Fibroblast of villous mesenchyme (primary cell): ENCODE measurements at regions not wholly inside any gene's neighbourhood (a gene's known extent, or its start where the extent isn't known, plus 50 kb on each side); places are given as distances from the start of the nearest gene placed in this dataset.
A peak's percentile ranks its signal among the peaks of the same experiment; 100 is the strongest.

Experiments
- DNase-seq: peaks from one replicate; pipeline ENCODE4 v3.0.0-alpha.2; 2010; ENCODE audit warnings: low read depth
- H3K4me3 ChIP-seq: 2 replicates; pipeline ENCODE4 v1.5.1; 2011; ENCODE audit warnings: low read depth, mild to moderate bottlenecking, low read length
- TF ChIP-seq, protein P1 (sequence below): IDR thresholded peaks from 2 replicates; pipeline ENCODE4 v1.5.1; 2012; ENCODE audit warnings: low read depth, mild to moderate bottlenecking, low read length; ENCODE audit not compliant: insufficient read depth

DNA sequence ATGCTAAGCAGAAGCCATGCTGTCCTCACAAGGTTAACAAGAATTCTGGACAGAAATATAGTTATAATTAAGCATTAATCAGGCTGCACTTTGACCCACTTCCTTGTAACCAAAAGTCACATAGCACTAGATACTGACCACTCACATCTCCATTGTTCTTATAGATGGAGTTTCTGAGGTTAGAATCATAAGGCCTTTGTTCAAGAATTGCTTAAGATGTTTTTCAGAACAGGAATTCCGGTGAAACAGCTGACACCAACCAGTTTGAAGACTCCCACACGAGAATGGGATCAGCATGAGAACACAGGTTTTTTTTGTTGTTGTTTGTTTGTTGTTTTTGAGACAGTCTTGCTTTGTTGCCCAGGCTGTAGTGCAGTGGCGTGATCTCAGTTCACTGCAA lies 488.3 kb upstream of the NRP1 start:
- H3K4me3 ChIP-seq, result no peak overlapping the region
- TF ChIP-seq, protein P1, sequence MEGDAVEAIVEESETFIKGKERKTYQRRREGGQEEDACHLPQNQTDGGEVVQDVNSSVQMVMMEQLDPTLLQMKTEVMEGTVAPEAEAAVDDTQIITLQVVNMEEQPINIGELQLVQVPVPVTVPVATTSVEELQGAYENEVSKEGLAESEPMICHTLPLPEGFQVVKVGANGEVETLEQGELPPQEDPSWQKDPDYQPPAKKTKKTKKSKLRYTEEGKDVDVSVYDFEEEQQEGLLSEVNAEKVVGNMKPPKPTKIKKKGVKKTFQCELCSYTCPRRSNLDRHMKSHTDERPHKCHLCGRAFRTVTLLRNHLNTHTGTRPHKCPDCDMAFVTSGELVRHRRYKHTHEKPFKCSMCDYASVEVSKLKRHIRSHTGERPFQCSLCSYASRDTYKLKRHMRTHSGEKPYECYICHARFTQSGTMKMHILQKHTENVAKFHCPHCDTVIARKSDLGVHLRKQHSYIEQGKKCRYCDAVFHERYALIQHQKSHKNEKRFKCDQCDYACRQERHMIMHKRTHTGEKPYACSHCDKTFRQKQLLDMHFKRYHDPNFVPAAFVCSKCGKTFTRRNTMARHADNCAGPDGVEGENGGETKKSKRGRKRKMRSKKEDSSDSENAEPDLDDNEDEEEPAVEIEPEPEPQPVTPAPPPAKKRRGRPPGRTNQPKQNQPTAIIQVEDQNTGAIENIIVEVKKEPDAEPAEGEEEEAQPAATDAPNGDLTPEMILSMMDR, result no peak
- DNase-seq, result peak; percentile 3

- H3K4me3 ChIP-seq, result no peak overlapping the region
- no peak for DNase-seq
- TF ChIP-seq, protein P1, result no peak
Measured at GRCh38 chr10:33820531-33820930, 486.1 kb upstream of the NRP1 start.

- TF ChIP-seq, protein P1, result no peak
- H3K4me3 ChIP-seq, result no peak overlapping the region
- no peak for DNase-seq
Measured at GRCh38 chr10:33819206-33819605, 484.7 kb upstream of the NRP1 start.

GRCh38 chr10:33818343-33818742 lies 483.9 kb upstream of the NRP1 start:
- TF ChIP-seq, protein P1, result no peak
- H3K4me3 ChIP-seq, result no peak overlapping the region
- no peak for DNase-seq

DNA sequence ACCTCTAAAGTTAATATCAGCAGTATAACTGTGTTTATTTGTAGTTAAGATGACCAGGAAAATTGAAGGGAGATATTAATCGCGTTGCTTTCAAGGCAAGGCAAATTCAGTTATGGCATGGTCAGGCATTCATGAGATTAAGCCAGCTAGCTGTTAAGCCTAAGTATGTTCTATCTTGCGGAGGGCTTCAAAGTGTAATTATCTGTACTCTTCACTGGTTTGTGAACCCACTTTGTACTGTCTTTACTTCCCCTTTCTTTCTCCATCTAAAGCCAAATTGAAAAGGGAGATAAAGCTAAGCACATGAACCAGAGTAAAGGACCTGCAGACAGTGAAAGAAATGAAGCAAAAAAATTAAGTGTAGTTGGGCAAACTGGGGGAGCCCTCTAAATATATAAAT lies 483.1 kb upstream of the NRP1 start:
- TF ChIP-seq, protein P1, result no peak
- no peak for DNase-seq
- H3K4me3 ChIP-seq, result no peak overlapping the region

GRCh38 chr10:33815776-33816175 lies 481.3 kb upstream of the NRP1 start:
- TF ChIP-seq, protein P1, result no peak
- DNase-seq, result no peak
- no peak overlapping the region for H3K4me3 ChIP-seq

GRCh38 chr10:33813871-33814270 lies 479.4 kb upstream of the NRP1 start:
- TF ChIP-seq, protein P1, result no peak
- no peak for DNase-seq
- H3K4me3 ChIP-seq, result no peak overlapping the region
